IMR-90 (cell line): ENCODE measurements at regions not wholly inside any gene's neighbourhood (a gene's known extent, or its start where the extent isn't known, plus 50 kb on each side); places are given as distances from the start of the nearest gene placed in this dataset.

ENCODE experiments used
- ATAC-seq: fragments of 200-7000 bp; cut with Tn5 transposase; 2 replicates; pipeline ENCODE4 v1.9.1; 2020; ENCODE audit warnings: low read depth, mild to moderate bottlenecking, moderate library complexity
- BruUV-seq: library from RNA; stranded (reverse); fragments of 400-500 nt; replicated peaks from 2 replicates; lab custom pipeline; 2021; lab: Mats Ljungman, UMichigan
- CTCF ChIA-PET: fragments of 300-600 bp; formaldehyde crosslinking; extraction: SDS; loops from one replicate; lab custom pipeline; 2021; ENCODE audit warnings: antibody characterized with exemption; lab: Yijun Ruan, JAX
- POLR2A ChIA-PET: fragments of 300-600 bp; sonication (Branson Sonifier 250); formaldehyde crosslinking; loops from one replicate; lab custom pipeline; 2022; ENCODE audit warnings: antibody characterized with exemption; ENCODE audit not compliant: unreplicated experiment; lab: Charles Lee
- DNase-seq: peaks from one replicate; pipeline ENCODE4 v3.0.0; 2013
- H2AFZ ChIP-seq: replicated peaks from 2 replicates; pipeline ENCODE3; 2013; ENCODE audit warnings: low read length, mild to moderate bottlenecking; ENCODE audit not compliant: poor library complexity
- H2AK5ac ChIP-seq: 2 replicates; pipeline ENCODE4 v1.6.1; 2013; ENCODE audit warnings: low read depth, low read length, inconsistent platforms
- H2AK9ac ChIP-seq: replicated peaks from 2 replicates; pipeline ENCODE3; 2013; ENCODE audit warnings: mild to moderate bottlenecking, low read depth, low read length, moderate library complexity; ENCODE audit not compliant: poor library complexity
- H2BK120ac ChIP-seq: 2 replicates; pipeline ENCODE4 v1.6.1; 2013; ENCODE audit warnings: low read depth, low read length, inconsistent platforms
- H2BK15ac ChIP-seq: 3 replicates; pipeline ENCODE4 v1.6.1; 2013; ENCODE audit warnings: low read depth, low read length, inconsistent platforms
- H2BK20ac ChIP-seq: 2 replicates; pipeline ENCODE4 v1.6.1; 2013; ENCODE audit warnings: low read depth, mild to moderate bottlenecking, inconsistent platforms, low read length, moderate library complexity
- H2BK5ac ChIP-seq: 2 replicates; pipeline ENCODE4 v1.6.1; 2013; ENCODE audit warnings: mild to moderate bottlenecking, low read depth, low read length, inconsistent platforms; ENCODE audit not compliant: poor library complexity, severe bottlenecking
- H3K14ac ChIP-seq: replicated peaks from 2 replicates; pipeline ENCODE4 v1.6.1; 2013; ENCODE audit warnings: low read depth, low read length, inconsistent platforms
- H3K18ac ChIP-seq: 2 replicates; pipeline ENCODE4 v1.6.1; 2013; ENCODE audit warnings: low read depth, low read length, control low read depth
- H3K23ac ChIP-seq: 2 replicates; pipeline ENCODE4 v1.6.1; 2013; ENCODE audit warnings: low read depth, low read length, inconsistent platforms
- H3K27ac ChIP-seq: 2 replicates; pipeline ENCODE4 v1.5.1; 2013; ENCODE audit warnings: mild to moderate bottlenecking, control low read depth, low read length; ENCODE audit not compliant: insufficient read depth
- H3K27me3 ChIP-seq: 2 replicates; pipeline ENCODE4 v1.6.1; 2013; ENCODE audit warnings: low read length; ENCODE audit not compliant: control insufficient read depth, insufficient read depth
- H3K36me3 ChIP-seq: 2 replicates; pipeline ENCODE4 v1.6.1; 2013; ENCODE audit warnings: low read length, mixed read lengths; ENCODE audit not compliant: control insufficient read depth, insufficient read depth
- H3K4ac ChIP-seq: 2 replicates; pipeline ENCODE4 v1.6.1; 2013; ENCODE audit warnings: low read depth, low read length, inconsistent platforms
- H3K4me1 ChIP-seq: 2 replicates; pipeline ENCODE4 v1.6.1; 2013; ENCODE audit warnings: low read length, mixed read lengths; ENCODE audit not compliant: control insufficient read depth, insufficient read depth
- H3K4me2 ChIP-seq: 2 replicates; pipeline ENCODE4 v1.6.1; 2013; ENCODE audit warnings: low read depth, mild to moderate bottlenecking, control low read depth, low read length, moderate library complexity
- H3K4me3 ChIP-seq: 2 replicates; pipeline ENCODE4 v1.5.1; 2013; ENCODE audit warnings: low read depth, mild to moderate bottlenecking, control low read depth, low read length, moderate library complexity; ENCODE audit not compliant: insufficient read depth
- H3K56ac ChIP-seq: 2 replicates; pipeline ENCODE4 v1.6.1; 2013; ENCODE audit warnings: low read length, inconsistent platforms; ENCODE audit not compliant: insufficient read depth; ENCODE audit errors: extremely low read depth
- H3K79me1 ChIP-seq, 2 experiments: 2 replicates each; pipeline ENCODE4 v1.6.1; 2013; ENCODE audit warnings: low read length in 2 of 2, inconsistent platforms in 1 of 2, low read depth in 1 of 2
- H3K9ac ChIP-seq: 2 replicates; pipeline ENCODE4 v1.6.1; 2013; ENCODE audit warnings: low read depth, low read length, control low read depth
- H3K9me1 ChIP-seq: 2 replicates; pipeline ENCODE4 v1.6.1; 2013; ENCODE audit warnings: low read length, inconsistent platforms; ENCODE audit not compliant: insufficient read depth
- H3K9me3 ChIP-seq: 2 replicates; pipeline ENCODE4 v1.6.1; 2013; ENCODE audit warnings: low read length; ENCODE audit not compliant: control insufficient read depth, insufficient read depth
- H4K20me1 ChIP-seq: 2 replicates; pipeline ENCODE4 v1.6.1; 2013; ENCODE audit warnings: low read length, inconsistent platforms; ENCODE audit not compliant: insufficient read depth
- H4K5ac ChIP-seq: 2 replicates; pipeline ENCODE4 v1.6.1; 2013; ENCODE audit warnings: mild to moderate bottlenecking, low read depth, low read length, control low read depth
- H4K8ac ChIP-seq, 2 experiments: 2 replicates each; pipeline ENCODE4 v1.6.1; 2013; ENCODE audit warnings: low read depth in 2 of 2, low read length in 2 of 2, control low read depth in 1 of 2, inconsistent platforms in 1 of 2
- H4K91ac ChIP-seq: 2 replicates; pipeline ENCODE4 v1.6.1; 2013; ENCODE audit warnings: low read depth, low read length, inconsistent platforms; ENCODE audit not compliant: insufficient read depth
- CEBPB ChIP-seq: IDR thresholded peaks from 2 replicates; pipeline ENCODE4 v1.6.1; 2012; ENCODE audit warnings: low read depth, low read length, improper control_type of control experiment
- RCOR1 ChIP-seq: IDR thresholded peaks from 2 replicates; pipeline ENCODE4 v1.6.1; 2012; ENCODE audit warnings: mild to moderate bottlenecking, low read length, improper control_type of control experiment; ENCODE audit not compliant: insufficient replicate concordance
- WGBS, 2 experiments: methylation state at CpG; one replicate each; pipeline versions ENCODE4 v1.1.5 to v1.1.7; 2013; ENCODE audit warnings: missing lambda C conversion rate in 2 of 2; ENCODE audit not compliant: insufficient read length in 1 of 2; ENCODE audit errors: extremely low coverage in 2 of 2; 5-methylcytosine and 5-hydroxymethylcytosine counted together
- dilution Hi-C: fragments of 300-500 bp; cut with HindIII; formaldehyde crosslinking; loops from one replicate; pipeline ENCODE4 v1.14.3; 2018; ENCODE audit warnings: low sequenced_read_pairs; ENCODE audit not compliant: unreplicated experiment
- in situ Hi-C: fragments of 300-500 bp; cut with MboI; formaldehyde crosslinking; loops from 3 replicates; pipeline ENCODE4 v1.14.3; 2019; ENCODE audit warnings: low sequenced_read_pairs, inconsistent platforms, mixed read lengths
- intact Hi-C: fragments of 100-400 bp; cut with micrococcal nuclease; formaldehyde crosslinking; loops from 2 replicates; pipeline ENCODE4 v1.10.0; 2022

- Histone ChIP-seq H3K79me1 (no peaks in the 10 kb centered on the region), H3K56ac (no peak overlapping the region), H3K36me3 (no peaks in the 10 kb centered on the region), H4K20me1 (no peaks in the 10 kb centered on the region), H3K9me3 (no peaks in the 10 kb centered on the region), H3K4me1 (no peaks in the 10 kb centered on the region), H2AK9ac (no peak overlapping the region), H3K4me2 (no peak overlapping the region), H4K5ac (no peak overlapping the region), H3K9me1 (no peaks in the 10 kb centered on the region), H3K4me3 (no peak overlapping the region), H3K4ac (no peak overlapping the region), H4K8ac (no peak overlapping the region), H2BK20ac (no peak overlapping the region), H3K27me3 (peaks cover 16% of the 10 kb centered on the region), H2BK120ac (no peak overlapping the region), H2AFZ (no peak overlapping the region), H3K23ac (no peak overlapping the region), H3K18ac (no peak overlapping the region), H3K27ac (no peak overlapping the region), H3K14ac (no peak overlapping the region), H3K9ac (no peak overlapping the region), H4K91ac (no peak overlapping the region), H2BK5ac (no peak overlapping the region), H2AK5ac (no peak overlapping the region), H2BK15ac (no peak overlapping the region)
- intact Hi-C loops = no loop called here
- ATAC-seq (peak; percentile 53), DNase-seq (peak; percentile 27)
- CTCF ChIA-PET = no interaction called here
- no TSS peak for BruUV-seq
- TF ChIP-seq RCOR1 = no peak
- TF ChIP-seq CEBPB = peak; percentile 16; the same call in 1 of the 2 replicates
- dilution Hi-C loops = no loop called here
- WGBS, 2 experiments = no CpG with 5 or more reads among the region's 3 CpGs
- in situ Hi-C loops = no loop called here
- POLR2A ChIA-PET = no interaction called here
Measured at GRCh38 chrX:109936114-109936513, 66.8 kb upstream of the TMEM164 start.
